GM19467 (cell line): ENCODE measurements at regions not wholly inside any gene's neighbourhood (a gene's known extent, or its start where the extent isn't known, plus 50 kb on each side); places are given as distances from the start of the nearest gene placed in this dataset.

ENCODE experiments used
- ATAC-seq: cut with Tn5 transposase; IDR thresholded peaks from one replicate; pipeline ENCODE4 v1.9.1; 2021; ENCODE audit warnings: mild to moderate bottlenecking, moderate library complexity; ENCODE audit not compliant: unreplicated experiment

GRCh38 chr5:122715095-122715494, 59.8 kb upstream of the SNX2 start:
- no peak for ATAC-seq

- ATAC-seq = no peak
These were observed 56.3 kb upstream of the SNX2 start for GRCh38 chr5:122718611-122719010.

GRCh38 chr5:122719991-122720746, 54.7 kb upstream of the SNX2 start:
- no peak for ATAC-seq

GRCh38 chr5:122721127-122721526, 53.8 kb upstream of the SNX2 start:
- ATAC-seq = no peak

GRCh38 chr5:122722341-122722740, 52.5 kb upstream of the SNX2 start:
- ATAC-seq = no peak

- peak; percentile 92 for ATAC-seq
These were observed 51.1 kb upstream of the SNX2 start for GRCh38 chr5:122723606-122724352.
